OCI-LY7 (cell line): ENCODE measurements at regions not wholly inside any gene's neighbourhood (a gene's known extent, or its start where the extent isn't known, plus 50 kb on each side); places are given as distances from the start of the nearest gene placed in this dataset.

Experiments used
- EZH2phosphoT487 ChIP-seq: fragments of 200-600 bp; sonication (generic); IDR thresholded peaks from 2 replicates; pipeline ENCODE4 v1.6.1; 2018; ENCODE audit warnings: low read depth, borderline replicate concordance, mild to moderate bottlenecking, mixed run types, antibody characterized with exemption, low read length, moderate library complexity, mixed read lengths
- TF ChIP-seq, protein P1 (sequence below): fragments of 200-600 bp; sonication (generic); conservative IDR thresholded peaks from 2 replicates; pipeline ENCODE4 v1.5.1; 2014; ENCODE audit warnings: mild to moderate bottlenecking, antibody characterized with exemption, low read length, moderate library complexity, mixed read lengths

DNA sequence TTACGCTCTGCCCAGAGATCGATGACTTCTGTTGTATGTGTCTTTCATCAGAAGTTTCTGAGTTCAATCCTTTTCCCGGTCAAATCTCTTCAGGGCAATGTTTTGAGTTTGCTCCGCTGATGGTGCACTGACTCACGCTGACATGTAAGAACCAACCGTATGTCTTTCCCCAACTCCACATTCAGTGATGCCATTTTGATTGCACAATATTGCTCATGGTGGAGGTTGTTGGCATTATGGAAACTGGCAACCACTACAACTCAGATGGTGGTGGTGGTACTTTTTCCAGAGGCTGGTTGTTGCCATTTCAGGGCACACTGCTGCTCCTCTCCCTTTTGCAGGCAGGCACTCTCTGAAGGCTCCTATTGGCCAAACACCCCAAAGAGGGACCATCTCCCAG is 751.5 kb downstream of the DCDC2C start:
- TF ChIP-seq, protein P1, sequence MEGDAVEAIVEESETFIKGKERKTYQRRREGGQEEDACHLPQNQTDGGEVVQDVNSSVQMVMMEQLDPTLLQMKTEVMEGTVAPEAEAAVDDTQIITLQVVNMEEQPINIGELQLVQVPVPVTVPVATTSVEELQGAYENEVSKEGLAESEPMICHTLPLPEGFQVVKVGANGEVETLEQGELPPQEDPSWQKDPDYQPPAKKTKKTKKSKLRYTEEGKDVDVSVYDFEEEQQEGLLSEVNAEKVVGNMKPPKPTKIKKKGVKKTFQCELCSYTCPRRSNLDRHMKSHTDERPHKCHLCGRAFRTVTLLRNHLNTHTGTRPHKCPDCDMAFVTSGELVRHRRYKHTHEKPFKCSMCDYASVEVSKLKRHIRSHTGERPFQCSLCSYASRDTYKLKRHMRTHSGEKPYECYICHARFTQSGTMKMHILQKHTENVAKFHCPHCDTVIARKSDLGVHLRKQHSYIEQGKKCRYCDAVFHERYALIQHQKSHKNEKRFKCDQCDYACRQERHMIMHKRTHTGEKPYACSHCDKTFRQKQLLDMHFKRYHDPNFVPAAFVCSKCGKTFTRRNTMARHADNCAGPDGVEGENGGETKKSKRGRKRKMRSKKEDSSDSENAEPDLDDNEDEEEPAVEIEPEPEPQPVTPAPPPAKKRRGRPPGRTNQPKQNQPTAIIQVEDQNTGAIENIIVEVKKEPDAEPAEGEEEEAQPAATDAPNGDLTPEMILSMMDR = no peak
- TF ChIP-seq EZH2phosphoT487 = no peak
